Spleen (tissue), 11 donors: ENCODE measurements at regions not wholly inside any gene's neighbourhood (a gene's known extent, or its start where the extent isn't known, plus 50 kb on each side); places are given as distances from the start of the nearest gene placed in this dataset.
A peak's percentile ranks its signal among the peaks of the same experiment; 100 is the strongest.

Experiments
- DNase-seq: peaks from one replicate; pipeline ENCODE4 v3.0.0-alpha.2; 2020
- H3K27ac ChIP-seq, 8 donors: fragments of 200-600 bp; sonication (generic) in 7 of 8; 1 replicate in 4 of 8; 2 replicates in 4 of 8; pipeline versions ENCODE4 v1.5.0 to v1.8.0; 2016 to 2021; ENCODE audit warnings: inconsistent platforms in 4 of 8, mild to moderate bottlenecking in 4 of 8, moderate library complexity in 1 of 8
- H3K27me3 ChIP-seq, 7 donors: fragments of 200-600 bp; sonication (generic) in 6 of 7; replicated peaks in 1 of 7; 1 replicate in 4 of 7; 2 replicates in 3 of 7; pipeline versions ENCODE4 v1.5.0 to v1.8.0; 2016 to 2021; ENCODE audit warnings: inconsistent platforms in 3 of 7, mild to moderate bottlenecking in 1 of 7
- H3K36me3 ChIP-seq, 6 donors: fragments of 200-600 bp; sonication (generic) in 5 of 6; 1 replicate in 4 of 6; 2 replicates in 2 of 6; pipeline versions ENCODE4 v1.5.0 to v1.8.0; 2016 to 2021; ENCODE audit warnings: inconsistent platforms in 2 of 6
- H3K4me1 ChIP-seq, 6 donors: fragments of 200-600 bp; sonication (generic) in 5 of 6; 1 replicate in 3 of 6; 2 replicates in 3 of 6; pipeline versions ENCODE4 v1.5.0 to v1.8.0; 2016 to 2021; ENCODE audit warnings: inconsistent platforms in 3 of 6
- H3K4me3 ChIP-seq, 8 donors: fragments of 200-600 bp; sonication (generic) in 7 of 8; 1 replicate in 4 of 8; 2 replicates in 4 of 8; pipeline versions ENCODE4 v1.5.0 to v1.8.0; 2016 to 2021; ENCODE audit warnings: inconsistent platforms in 4 of 8, mild to moderate bottlenecking in 4 of 8, moderate library complexity in 2 of 8
- H3K9me3 ChIP-seq, 8 donors: fragments of 200-600 bp; sonication (generic) in 7 of 8; 1 replicate in 4 of 8; 2 replicates in 4 of 8; pipeline versions ENCODE4 v1.5.0 to v1.8.0; 2016 to 2021; ENCODE audit warnings: inconsistent platforms in 4 of 8
- POLR2A ChIP-seq, 3 donors: fragments of 450-650 bp; IDR thresholded peaks; one replicate each; pipeline ENCODE4 v1.5.1; 2017; ENCODE audit warnings: antibody characterized with exemption in 3 of 3, mild to moderate bottlenecking in 1 of 3
- POLR2AphosphoS5 ChIP-seq, 3 donors: sonication (generic); formaldehyde crosslinking; IDR thresholded peaks; one replicate each; pipeline ENCODE4 v1.5.1; 2017; ENCODE audit warnings: antibody characterized with exemption in 3 of 3
- WGBS, 5 donors: extraction: QIAGEN DNeasy Blood & Tissue Kit in 3 of 5; methylation state at CpG; one replicate each; pipeline versions ENCODE4 v1.1.5 to v1.1.7; 2013 to 2018; 5-methylcytosine and 5-hydroxymethylcytosine counted together
- intact Hi-C: fragments of 100-400 bp; cut with DNase I; formaldehyde crosslinking; loops from one replicate; pipeline ENCODE4 v1.15.0; 2023; ENCODE audit warnings: low total_unique reads
- TF ChIP-seq, protein P1 (sequence below), 11 experiments: fragments of 200-600 bp in 7 of 11; fragments of 450-650 bp in 4 of 11; sonication (generic) in 4 of 11; IDR thresholded peaks in 8 of 11; conservative IDR thresholded peaks in 3 of 11; 1 replicate in 7 of 11; 2 replicates in 4 of 11; pipeline versions ENCODE4 v1.4.0 to v1.8.0; 2016 to 2021; ENCODE audit warnings: antibody characterized with exemption in 11 of 11, inconsistent platforms in 4 of 11, mild to moderate bottlenecking in 1 of 11
- donor health status: healthy with polysubstance abuse.
- donor health status: DM: no; HTN: no; CAD: no; lungs with moderate emphysema.
- donor health status: DM: no; HTN: no; CAD: no.
- donor health status: Bipolar disorder and iron deficiency.
- donor health status: healthy.
- donor health status: DM: no; HTN: no; CAD: no.
- donor health status: DM: yes; HTN: yes; CAD: no.

DNA sequence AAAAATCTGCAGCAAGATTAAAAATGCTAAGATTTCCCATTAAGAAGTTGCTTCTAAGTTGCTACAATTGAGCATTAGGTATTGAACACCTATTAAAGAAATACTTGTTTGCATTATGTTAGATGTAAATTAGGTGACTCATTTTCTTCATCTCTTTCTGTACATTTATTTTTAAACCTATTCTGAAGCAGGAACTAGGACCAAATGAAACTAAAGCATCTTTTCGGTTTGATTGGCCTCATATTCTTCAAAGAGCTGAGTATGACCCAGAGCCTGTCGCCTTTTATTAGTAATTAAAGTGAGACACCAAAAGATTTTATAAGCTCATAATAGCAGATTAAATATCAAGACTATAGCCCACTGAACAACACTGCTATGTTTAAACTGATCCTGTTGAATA is 83.4 kb upstream of the ZEB2 start:
- Histone ChIP-seq H3K36me3 (no peaks in the 10 kb centered on the region), H3K27ac (no peak overlapping the region), H3K4me3 (no peak overlapping the region), H3K27me3 (no peaks in the 10 kb centered on the region), H3K9me3 (no peaks in the 10 kb centered on the region), H3K4me1 (peaks cover 0 to 44% (median 9%) of the 10 kb centered on the region in 6 donors)
- 64 to 86% (median 70%) methylated on average over 2 of the region's 2 CpGs for WGBS, 5 donors
- no peak for DNase-seq
- TF ChIP-seq, protein P1, sequence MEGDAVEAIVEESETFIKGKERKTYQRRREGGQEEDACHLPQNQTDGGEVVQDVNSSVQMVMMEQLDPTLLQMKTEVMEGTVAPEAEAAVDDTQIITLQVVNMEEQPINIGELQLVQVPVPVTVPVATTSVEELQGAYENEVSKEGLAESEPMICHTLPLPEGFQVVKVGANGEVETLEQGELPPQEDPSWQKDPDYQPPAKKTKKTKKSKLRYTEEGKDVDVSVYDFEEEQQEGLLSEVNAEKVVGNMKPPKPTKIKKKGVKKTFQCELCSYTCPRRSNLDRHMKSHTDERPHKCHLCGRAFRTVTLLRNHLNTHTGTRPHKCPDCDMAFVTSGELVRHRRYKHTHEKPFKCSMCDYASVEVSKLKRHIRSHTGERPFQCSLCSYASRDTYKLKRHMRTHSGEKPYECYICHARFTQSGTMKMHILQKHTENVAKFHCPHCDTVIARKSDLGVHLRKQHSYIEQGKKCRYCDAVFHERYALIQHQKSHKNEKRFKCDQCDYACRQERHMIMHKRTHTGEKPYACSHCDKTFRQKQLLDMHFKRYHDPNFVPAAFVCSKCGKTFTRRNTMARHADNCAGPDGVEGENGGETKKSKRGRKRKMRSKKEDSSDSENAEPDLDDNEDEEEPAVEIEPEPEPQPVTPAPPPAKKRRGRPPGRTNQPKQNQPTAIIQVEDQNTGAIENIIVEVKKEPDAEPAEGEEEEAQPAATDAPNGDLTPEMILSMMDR (IDR thresholded peaks at IDR 0.05 in 8 of 11, conservative IDR thresholded peaks at IDR 0.05 in 3 of 11): no peak
- no peak for TF ChIP-seq POLR2A (IDR thresholded peaks at IDR 0.05)
- TF ChIP-seq POLR2AphosphoS5 (IDR thresholded peaks at IDR 0.05): no peak
- intact Hi-C loops: no loop called here

DNA sequence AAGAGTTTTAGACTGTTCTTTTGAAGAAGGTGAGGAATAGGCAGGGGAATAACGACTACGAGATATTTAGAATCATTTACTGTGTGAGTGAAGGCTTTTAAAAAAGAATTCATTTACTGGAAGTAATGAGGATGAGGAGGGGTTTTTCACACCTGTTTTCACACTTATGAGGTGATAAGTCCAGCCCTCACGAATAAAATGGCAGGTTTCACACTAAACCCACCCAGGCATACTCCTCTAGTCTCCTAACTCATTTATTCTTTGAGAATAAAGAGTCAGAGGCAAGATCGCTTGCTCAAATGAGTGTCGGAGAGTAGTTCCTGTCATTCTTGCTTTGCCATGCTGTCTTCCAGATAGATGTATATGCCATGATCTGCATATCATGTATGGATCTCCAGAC is 79.0 kb upstream of the ZEB2 start:
- no peak for DNase-seq
- Histone ChIP-seq H3K27me3 (no peaks in the 10 kb centered on the region), H3K36me3 (no peaks in the 10 kb centered on the region), H3K4me1 (peaks cover 12 to 31% (median 19%) of the 10 kb centered on the region in 6 donors), H3K27ac (peak overlapping the region in 4 of 8 donors; percentile 1 to 59 (median 45)), H3K9me3 (no peaks in the 10 kb centered on the region), H3K4me3 (no peak overlapping the region)
- WGBS, 5 donors: 70 to 77% (median 72%) methylated on average over 5 of the region's 5 CpGs
- intact Hi-C loops: no loop called here
- TF ChIP-seq, protein P1 (IDR thresholded peaks at IDR 0.05 in 8 of 11, conservative IDR thresholded peaks at IDR 0.05 in 3 of 11): no peak
- no peak for TF ChIP-seq POLR2A (IDR thresholded peaks at IDR 0.05)

DNA sequence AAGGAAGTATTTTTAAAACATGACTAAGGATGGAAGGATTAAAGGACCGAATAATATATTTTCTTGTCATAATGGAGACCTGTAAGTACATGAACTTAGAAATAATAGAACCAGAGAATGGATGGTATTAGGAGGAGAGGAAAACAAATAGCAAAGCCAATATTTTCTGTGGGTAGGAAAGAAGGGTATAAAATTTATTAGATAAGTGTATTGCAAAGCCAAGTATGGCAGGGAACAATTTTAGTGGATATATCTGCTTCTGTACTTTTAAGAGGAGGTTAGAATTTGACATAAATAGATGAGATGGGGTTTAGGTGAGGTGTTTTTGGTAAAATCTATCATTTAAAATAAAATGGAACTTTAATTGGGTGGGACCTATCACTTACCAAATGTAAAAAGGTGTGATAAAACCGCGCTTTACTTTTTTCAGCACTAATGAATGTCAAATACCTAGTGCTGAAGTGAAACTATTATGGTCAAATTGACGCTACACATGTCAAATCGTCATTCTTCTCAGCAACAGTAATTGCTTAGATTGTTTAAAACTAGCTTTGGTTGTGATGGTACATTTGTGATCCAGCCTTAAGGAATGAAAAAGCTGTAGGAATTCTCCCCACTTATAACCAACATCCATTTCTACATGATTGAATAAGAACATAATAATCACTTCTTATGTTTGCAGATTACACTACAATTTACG is 78.1 kb upstream of the ZEB2 start:
- WGBS, 5 donors: 67 to 75% (median 74%) methylated on average over 6 of the region's 6 CpGs
- H3K27me3 ChIP-seq: no peaks in the 10 kb centered on the region
- DNase-seq: no peak
- H3K36me3 ChIP-seq: no peaks in the 10 kb centered on the region
- intact Hi-C loops: no loop called here
- peak overlapping the region in 4 of 8 donors; percentile 1 to 59 (median 45) for H3K27ac ChIP-seq
- TF ChIP-seq POLR2A (IDR thresholded peaks at IDR 0.05) (no peak), POLR2AphosphoS5 (IDR thresholded peaks at IDR 0.05) (no peak)
- TF ChIP-seq, protein P1 (IDR thresholded peaks at IDR 0.05 in 8 of 11, conservative IDR thresholded peaks at IDR 0.05 in 3 of 11): no peak
- H3K4me3 ChIP-seq: no peak overlapping the region
- H3K9me3 ChIP-seq: no peaks in the 10 kb centered on the region
- peaks cover 12 to 25% (median 22%) of the 10 kb centered on the region in 6 donors for H3K4me1 ChIP-seq

DNA sequence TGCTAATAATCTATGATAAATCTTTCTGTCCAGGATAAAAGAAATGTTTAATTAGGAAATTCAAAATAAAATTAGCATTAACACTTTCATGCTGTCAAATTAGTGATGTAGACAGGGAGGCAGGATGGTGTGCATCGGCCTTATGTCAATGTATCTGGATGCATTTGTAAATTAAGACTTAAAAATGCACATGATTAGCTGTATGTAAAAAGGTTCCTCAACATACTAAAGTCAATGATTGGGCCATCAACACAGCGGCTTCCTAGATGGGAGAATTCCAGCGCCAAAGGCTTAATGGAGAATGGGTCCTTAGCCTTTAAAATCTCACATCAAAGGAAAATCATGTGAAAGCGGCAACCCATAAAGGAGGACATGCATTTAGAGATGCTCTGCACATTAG is 77.5 kb upstream of the ZEB2 start:
- Histone ChIP-seq H3K27me3 (no peaks in the 10 kb centered on the region), H3K4me3 (no peak overlapping the region), H3K36me3 (no peaks in the 10 kb centered on the region), H3K27ac (peak overlapping the region in 1 of 8 donors; percentile 65), H3K4me1 (peaks cover 12 to 31% (median 27%) of the 10 kb centered on the region in 6 donors), H3K9me3 (no peaks in the 10 kb centered on the region)
- DNase-seq: no peak
- WGBS, 5 donors: 71 to 81% (median 73%) methylated on average over 4 of the region's 4 CpGs
- intact Hi-C loops: no loop called here
- TF ChIP-seq, protein P1 (IDR thresholded peaks at IDR 0.05 in 8 of 11, conservative IDR thresholded peaks at IDR 0.05 in 3 of 11): no peak
- TF ChIP-seq POLR2AphosphoS5 (IDR thresholded peaks at IDR 0.05): no peak
- TF ChIP-seq POLR2A (IDR thresholded peaks at IDR 0.05): no peak
